C4-2B (cell line): ENCODE measurements at regions not wholly inside any gene's neighbourhood (a gene's known extent, or its start where the extent isn't known, plus 50 kb on each side); places are given as distances from the start of the nearest gene placed in this dataset.

ENCODE experiments used
- CTCF ChIP-seq: fragments of 450-650 bp; conservative IDR thresholded peaks from 2 replicates; pipeline ENCODE4 v1.5.1; 2017; ENCODE audit warnings: mild to moderate bottlenecking
- ZFX ChIP-seq: fragments of 450-650 bp; IDR thresholded peaks from 2 replicates; pipeline ENCODE4 v1.6.1; 2017

- peak; percentile 0; the same call in 1 of the 2 replicates for TF ChIP-seq CTCF
- TF ChIP-seq ZFX = no peak
Observed at GRCh38 chr7:25949736-25950487, 202.1 kb upstream of the NFE2L3 start.
